ENCODE measurements at regions not wholly inside any gene's neighbourhood (a gene's known extent, or its start where the extent isn't known, plus 50 kb on each side); places are given as distances from the start of the nearest gene placed in this dataset.

- TF ChIP-seq YY1 (IDR thresholded peaks at IDR 0.05; ENCODE audit: insufficient read depth, insufficient read length) (no peak), ZNF274 (IDR thresholded peaks at IDR 0.05; ENCODE audit: low read depth, low read length) (no peak)
These were observed 430.2 kb downstream of the UTRN start for GRCh38 chr6:144715344-144715743.

Data from NT2/D1 (cell line).